ENCODE measurements at regions not wholly inside any gene's neighbourhood (a gene's known extent, or its start where the extent isn't known, plus 50 kb on each side); places are given as distances from the start of the nearest gene placed in this dataset.

DNA sequence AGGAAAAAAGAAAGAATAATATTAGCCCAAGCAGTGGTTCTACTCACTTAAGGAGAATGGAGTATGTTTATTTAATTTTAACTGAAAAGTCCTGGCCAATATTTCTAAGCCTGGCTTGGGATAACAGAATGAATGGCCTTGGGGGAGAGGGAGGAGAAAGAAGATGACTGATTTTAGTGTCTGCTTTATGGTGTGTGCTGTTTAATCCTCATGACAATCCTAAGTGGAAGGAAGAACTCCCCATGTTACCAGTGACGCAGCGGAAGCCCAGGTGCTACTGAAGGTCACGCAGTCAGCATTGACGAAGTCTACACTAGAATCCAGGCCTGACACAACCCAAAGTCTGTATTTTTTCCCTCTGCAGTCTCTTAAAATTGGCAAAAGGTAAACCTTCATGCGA lies 50.5 kb downstream of the PALM2AKAP2 start:
- CTCF ChIA-PET = no interaction called here
- Mint-ChIP-seq H3K4me3 (ENCODE audit: low read depth, unreplicated experiment) (no peak overlapping the region), H3K27me3 (ENCODE audit: unreplicated experiment) (peaks cover 12% of the 10 kb centered on the region)

DNA sequence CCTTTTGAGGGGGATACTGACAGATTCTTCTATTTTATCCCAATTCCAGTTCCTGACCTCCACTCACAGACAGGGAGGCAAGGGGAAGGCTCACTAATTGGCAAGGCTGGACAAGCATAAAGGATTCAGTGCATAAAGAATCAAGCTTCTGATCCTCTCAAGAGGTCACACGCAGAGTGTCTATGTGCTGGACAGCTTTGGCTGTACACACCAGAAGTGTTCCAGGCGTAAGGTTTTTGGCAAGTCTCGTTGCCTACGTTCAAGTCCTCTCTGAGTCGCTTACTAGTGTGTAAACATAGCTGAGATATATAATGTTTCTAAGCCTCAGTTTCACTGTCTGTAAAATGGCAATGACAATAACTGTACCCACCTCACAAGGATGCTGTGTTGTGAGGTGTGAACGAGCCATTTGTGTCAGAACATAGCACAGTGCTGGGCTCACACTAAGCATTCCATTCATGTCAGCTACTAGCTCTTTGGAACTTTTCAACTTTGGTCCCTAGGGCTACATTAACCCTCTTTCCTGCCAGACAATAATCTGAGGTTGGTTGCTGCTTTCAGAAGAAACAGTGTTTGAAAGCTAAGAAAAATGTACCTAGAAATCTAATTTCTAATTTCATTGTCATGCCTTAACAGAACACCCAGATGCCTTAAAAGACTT lies 52.1 kb downstream of the PALM2AKAP2 start:
- BruUV-seq (replicated peaks) = no TSS peak
- Mint-ChIP-seq H3K36me3 (ENCODE audit: insufficient read depth, unreplicated experiment) (no peaks in the 10 kb centered on the region), H3K4me3 (ENCODE audit: low read depth, unreplicated experiment) (no peak overlapping the region), H3K27ac (ENCODE audit: unreplicated experiment) (no peak overlapping the region), H3K9me3 (ENCODE audit: low read depth, unreplicated experiment) (peaks cover 2% of the 10 kb centered on the region), H3K4me1 (ENCODE audit: low read depth, unreplicated experiment) (peaks cover 9% of the 10 kb centered on the region), H3K27me3 (ENCODE audit: unreplicated experiment) (peaks cover 25% of the 10 kb centered on the region)
- no peak for DNase-seq
- TF ChIP-seq, protein P1, sequence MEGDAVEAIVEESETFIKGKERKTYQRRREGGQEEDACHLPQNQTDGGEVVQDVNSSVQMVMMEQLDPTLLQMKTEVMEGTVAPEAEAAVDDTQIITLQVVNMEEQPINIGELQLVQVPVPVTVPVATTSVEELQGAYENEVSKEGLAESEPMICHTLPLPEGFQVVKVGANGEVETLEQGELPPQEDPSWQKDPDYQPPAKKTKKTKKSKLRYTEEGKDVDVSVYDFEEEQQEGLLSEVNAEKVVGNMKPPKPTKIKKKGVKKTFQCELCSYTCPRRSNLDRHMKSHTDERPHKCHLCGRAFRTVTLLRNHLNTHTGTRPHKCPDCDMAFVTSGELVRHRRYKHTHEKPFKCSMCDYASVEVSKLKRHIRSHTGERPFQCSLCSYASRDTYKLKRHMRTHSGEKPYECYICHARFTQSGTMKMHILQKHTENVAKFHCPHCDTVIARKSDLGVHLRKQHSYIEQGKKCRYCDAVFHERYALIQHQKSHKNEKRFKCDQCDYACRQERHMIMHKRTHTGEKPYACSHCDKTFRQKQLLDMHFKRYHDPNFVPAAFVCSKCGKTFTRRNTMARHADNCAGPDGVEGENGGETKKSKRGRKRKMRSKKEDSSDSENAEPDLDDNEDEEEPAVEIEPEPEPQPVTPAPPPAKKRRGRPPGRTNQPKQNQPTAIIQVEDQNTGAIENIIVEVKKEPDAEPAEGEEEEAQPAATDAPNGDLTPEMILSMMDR (IDR thresholded peaks at IDR 0.05; ENCODE audit: unreplicated experiment) = no peak
- intact Hi-C loops (cut with micrococcal nuclease; ENCODE audit: unreplicated experiment) = no loop called here
- CTCF ChIA-PET = interaction anchor here (0.6 kb wide), 1 partner anchor 10 kb away, joined by 4 read pairs; no protein-coding TSS in a partner anchor

More for the DNA sequence above, 50.5 kb downstream of the PALM2AKAP2 start:
- Mint-ChIP-seq H3K9me3 (ENCODE audit: low read depth, unreplicated experiment) (no peaks in the 10 kb centered on the region), H3K36me3 (ENCODE audit: insufficient read depth, unreplicated experiment) (no peaks in the 10 kb centered on the region), H3K27ac (ENCODE audit: unreplicated experiment) (no peak overlapping the region), H3K4me1 (ENCODE audit: low read depth, unreplicated experiment) (peaks cover 9% of the 10 kb centered on the region)
- TF ChIP-seq, protein P1 (IDR thresholded peaks at IDR 0.05; ENCODE audit: unreplicated experiment) = no peak
- BruUV-seq (replicated peaks) = no TSS peak
- intact Hi-C loops (cut with micrococcal nuclease; ENCODE audit: unreplicated experiment) = no loop called here
- no peak for DNase-seq

DNA sequence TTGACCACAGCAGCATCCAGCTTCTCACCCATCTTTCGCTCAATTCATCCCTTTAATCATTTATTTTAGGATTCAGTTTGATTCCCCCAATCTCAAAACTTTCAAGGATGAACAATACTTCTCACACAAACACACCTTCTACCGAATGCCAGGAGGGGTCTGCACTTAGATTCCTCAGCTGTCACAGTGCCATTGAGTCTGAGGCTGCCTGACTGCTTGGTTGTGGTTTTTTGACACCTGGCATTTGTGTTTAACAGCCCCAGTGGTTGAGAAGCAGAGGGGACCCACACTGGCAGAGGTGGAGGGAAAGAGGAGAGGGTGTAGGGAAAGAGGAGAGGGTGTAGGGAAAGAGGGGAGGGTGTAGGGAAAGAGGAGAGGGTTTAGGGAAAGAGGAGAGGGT lies 54.9 kb downstream of the PALM2AKAP2 start:
- no peaks in the 10 kb centered on the region for H3K4me1 Mint-ChIP-seq (ENCODE audit: low read depth, unreplicated experiment)
- TF ChIP-seq, protein P1 (IDR thresholded peaks at IDR 0.05; ENCODE audit: unreplicated experiment) = no peak
- peaks cover 29% of the 10 kb centered on the region for H3K27me3 Mint-ChIP-seq (ENCODE audit: unreplicated experiment)
- no TSS peak for BruUV-seq (replicated peaks)
- H3K27ac Mint-ChIP-seq (ENCODE audit: unreplicated experiment) = no peak overlapping the region
- no peak for DNase-seq
- no peaks in the 10 kb centered on the region for H3K36me3 Mint-ChIP-seq (ENCODE audit: insufficient read depth, unreplicated experiment)
- intact Hi-C loops (cut with micrococcal nuclease; ENCODE audit: unreplicated experiment) = no loop called here
- peaks cover 2% of the 10 kb centered on the region for H3K9me3 Mint-ChIP-seq (ENCODE audit: low read depth, unreplicated experiment)
- no peak overlapping the region for H3K4me3 Mint-ChIP-seq (ENCODE audit: low read depth, unreplicated experiment)
- CTCF ChIA-PET = no interaction called here

DNA sequence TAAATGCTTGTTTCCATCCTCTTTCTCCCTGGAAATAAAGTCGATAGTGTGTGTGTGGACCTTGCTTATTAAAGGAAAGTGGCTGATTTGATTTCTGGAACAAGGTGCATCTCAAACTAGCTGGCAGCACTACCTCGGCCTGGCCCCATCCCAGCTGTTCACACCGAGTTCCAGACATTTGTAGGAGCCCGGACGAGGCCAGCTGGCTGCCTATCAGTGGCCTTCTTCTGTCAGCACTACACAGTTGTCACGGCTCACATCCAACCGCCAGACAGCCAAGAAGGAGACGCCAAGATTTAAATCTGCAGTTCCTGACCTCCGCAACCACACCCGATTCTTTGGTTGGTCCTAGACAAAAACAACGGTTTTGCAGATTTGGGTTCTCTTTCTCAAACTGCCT lies 63.6 kb downstream of the PALM2AKAP2 start:
- no peak for DNase-seq
- H3K4me3 Mint-ChIP-seq (ENCODE audit: low read depth, unreplicated experiment) = no peak overlapping the region
- TF ChIP-seq, protein P1 (IDR thresholded peaks at IDR 0.05; ENCODE audit: unreplicated experiment) = no peak
- no peaks in the 10 kb centered on the region for H3K36me3 Mint-ChIP-seq (ENCODE audit: insufficient read depth, unreplicated experiment)
- intact Hi-C loops (cut with micrococcal nuclease; ENCODE audit: unreplicated experiment) = no loop called here
- no peaks in the 10 kb centered on the region for H3K4me1 Mint-ChIP-seq (ENCODE audit: low read depth, unreplicated experiment)
- no peak overlapping the region for H3K27ac Mint-ChIP-seq (ENCODE audit: unreplicated experiment)
- peaks cover 36% of the 10 kb centered on the region for H3K27me3 Mint-ChIP-seq (ENCODE audit: unreplicated experiment)
- CTCF ChIA-PET = no interaction called here
- no peaks in the 10 kb centered on the region for H3K9me3 Mint-ChIP-seq (ENCODE audit: low read depth, unreplicated experiment)
- BruUV-seq (replicated peaks) = no TSS peak
